Hepatocyte (in vitro differentiated cells): ENCODE measurements at regions not wholly inside any gene's neighbourhood (a gene's known extent, or its start where the extent isn't known, plus 50 kb on each side); places are given as distances from the start of the nearest gene placed in this dataset.

Source experiments
- EZH2 ChIP-seq: fragments of 200-600 bp; sonication (generic); IDR thresholded peaks from 2 replicates; pipeline ENCODE4 v1.6.1; 2016; ENCODE audit warnings: antibody characterized with exemption, mild to moderate bottlenecking, borderline replicate concordance
- EZH2phosphoT487 ChIP-seq: fragments of 200-600 bp; sonication (generic); IDR thresholded peaks from one replicate; pipeline ENCODE4 v1.6.1; 2018; ENCODE audit warnings: antibody characterized with exemption, mild to moderate bottlenecking, low read depth, moderate library complexity; ENCODE audit not compliant: unreplicated experiment, severe bottlenecking
- TF ChIP-seq, protein P1 (sequence below): fragments of 200-600 bp; sonication (generic); IDR thresholded peaks from 2 replicates; pipeline ENCODE4 v1.5.1; 2016; ENCODE audit warnings: antibody characterized with exemption, mild to moderate bottlenecking; ENCODE audit not compliant: poor library complexity

DNA sequence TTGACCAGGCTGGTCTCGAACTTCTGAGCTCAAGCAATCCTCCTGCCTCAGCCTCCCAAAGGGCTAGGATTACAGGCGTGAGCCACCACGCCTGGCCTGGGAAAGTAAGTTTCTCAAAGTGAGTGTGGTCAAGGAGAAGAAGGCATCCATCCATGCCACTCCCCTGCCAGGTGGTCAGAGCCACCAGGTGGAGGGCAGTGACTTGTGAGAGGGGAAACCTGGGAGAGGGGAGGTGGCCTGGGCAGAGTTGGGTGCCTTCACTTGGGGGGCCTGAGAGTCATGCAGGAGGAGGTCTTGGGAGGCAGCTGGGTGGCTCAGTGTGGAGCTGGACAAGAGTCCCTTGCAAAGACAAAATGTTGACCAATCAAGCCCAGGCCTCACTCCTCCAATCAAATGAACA is 470.0 kb downstream of the MATN1 start:
- TF ChIP-seq EZH2 (no peak), EZH2phosphoT487 (no peak)
- TF ChIP-seq, protein P1, sequence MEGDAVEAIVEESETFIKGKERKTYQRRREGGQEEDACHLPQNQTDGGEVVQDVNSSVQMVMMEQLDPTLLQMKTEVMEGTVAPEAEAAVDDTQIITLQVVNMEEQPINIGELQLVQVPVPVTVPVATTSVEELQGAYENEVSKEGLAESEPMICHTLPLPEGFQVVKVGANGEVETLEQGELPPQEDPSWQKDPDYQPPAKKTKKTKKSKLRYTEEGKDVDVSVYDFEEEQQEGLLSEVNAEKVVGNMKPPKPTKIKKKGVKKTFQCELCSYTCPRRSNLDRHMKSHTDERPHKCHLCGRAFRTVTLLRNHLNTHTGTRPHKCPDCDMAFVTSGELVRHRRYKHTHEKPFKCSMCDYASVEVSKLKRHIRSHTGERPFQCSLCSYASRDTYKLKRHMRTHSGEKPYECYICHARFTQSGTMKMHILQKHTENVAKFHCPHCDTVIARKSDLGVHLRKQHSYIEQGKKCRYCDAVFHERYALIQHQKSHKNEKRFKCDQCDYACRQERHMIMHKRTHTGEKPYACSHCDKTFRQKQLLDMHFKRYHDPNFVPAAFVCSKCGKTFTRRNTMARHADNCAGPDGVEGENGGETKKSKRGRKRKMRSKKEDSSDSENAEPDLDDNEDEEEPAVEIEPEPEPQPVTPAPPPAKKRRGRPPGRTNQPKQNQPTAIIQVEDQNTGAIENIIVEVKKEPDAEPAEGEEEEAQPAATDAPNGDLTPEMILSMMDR: no peak
